Calu3 (cell line): ENCODE measurements at regions not wholly inside any gene's neighbourhood (a gene's known extent, or its start where the extent isn't known, plus 50 kb on each side); places are given as distances from the start of the nearest gene placed in this dataset.

Source experiments
- BruUV-seq: library from RNA; stranded (reverse); fragments of 400-500 nt; replicated peaks from 2 replicates; lab custom pipeline; 2021; lab: Mats Ljungman, UMichigan
- CTCF ChIA-PET: fragments of 300-600 bp; sonication (Branson Sonifier 250); formaldehyde crosslinking; loops from one replicate; lab custom pipeline; 2022; ENCODE audit warnings: antibody characterized with exemption; lab: Charles Lee
- DNase-seq: peaks from one replicate; pipeline ENCODE4 v3.0.0; 2022
- H3K27ac Mint-ChIP-seq: one replicate; pipeline ENCODE4 v1.8.0; 2022; ENCODE audit warnings: mixed read lengths; ENCODE audit not compliant: unreplicated experiment
- H3K27me3 Mint-ChIP-seq: one replicate; pipeline ENCODE4 v1.8.0; 2022; ENCODE audit warnings: mixed read lengths; ENCODE audit not compliant: unreplicated experiment
- H3K36me3 Mint-ChIP-seq: one replicate; pipeline ENCODE4 v1.8.0; 2022; ENCODE audit warnings: mild to moderate bottlenecking, moderate library complexity, mixed read lengths; ENCODE audit not compliant: insufficient read depth, unreplicated experiment
- H3K4me1 Mint-ChIP-seq: one replicate; pipeline ENCODE4 v1.8.0; 2022; ENCODE audit warnings: mild to moderate bottlenecking, low read depth, mixed read lengths; ENCODE audit not compliant: unreplicated experiment
- H3K4me3 Mint-ChIP-seq: one replicate; pipeline ENCODE4 v1.8.0; 2022; ENCODE audit warnings: mild to moderate bottlenecking, low read depth, moderate library complexity, mixed read lengths; ENCODE audit not compliant: unreplicated experiment
- H3K9me3 Mint-ChIP-seq: one replicate; pipeline ENCODE4 v1.8.0; 2022; ENCODE audit warnings: low read depth, mixed read lengths; ENCODE audit not compliant: unreplicated experiment
- intact Hi-C: fragments of 100-400 bp; cut with micrococcal nuclease; formaldehyde crosslinking; loops from one replicate; pipeline ENCODE4 v1.10.0; 2022; ENCODE audit not compliant: unreplicated experiment
- TF ChIP-seq, protein P1 (sequence below): fragments of 200-600 bp; IDR thresholded peaks from one replicate; pipeline ENCODE4 v1.8.0; 2022; ENCODE audit warnings: antibody characterized with exemption; ENCODE audit not compliant: unreplicated experiment

DNA sequence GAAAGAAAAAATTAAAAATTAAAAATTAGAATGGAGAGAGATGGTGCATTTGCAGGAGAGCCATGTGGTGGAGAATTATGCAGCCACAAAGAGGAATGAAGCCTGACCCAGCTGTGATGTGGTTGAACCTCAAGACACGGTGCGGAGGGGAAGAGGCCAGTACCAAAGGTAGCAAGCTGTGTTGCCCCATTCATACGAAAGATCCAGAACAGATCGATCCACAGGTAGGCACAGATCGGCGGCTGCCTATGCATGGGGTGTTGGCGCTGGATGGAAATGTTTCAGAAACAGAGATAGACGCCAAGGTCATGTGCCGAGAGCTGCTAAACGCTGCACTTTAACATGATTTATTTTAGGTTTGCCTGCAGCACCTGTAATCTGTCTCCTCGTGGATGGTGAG lies 992.3 kb downstream of the BRD1 start:
- Mint-ChIP-seq H3K36me3 (peaks cover 5% of the 10 kb centered on the region), H3K27me3 (no peaks in the 10 kb centered on the region), H3K4me3 (no peak overlapping the region), H3K9me3 (peaks cover 14% of the 10 kb centered on the region), H3K27ac (no peak overlapping the region), H3K4me1 (no peaks in the 10 kb centered on the region)
- intact Hi-C loops, result no loop called here
- no TSS peak for BruUV-seq
- CTCF ChIA-PET, result no interaction called here
- no peak for DNase-seq
- TF ChIP-seq, protein P1, sequence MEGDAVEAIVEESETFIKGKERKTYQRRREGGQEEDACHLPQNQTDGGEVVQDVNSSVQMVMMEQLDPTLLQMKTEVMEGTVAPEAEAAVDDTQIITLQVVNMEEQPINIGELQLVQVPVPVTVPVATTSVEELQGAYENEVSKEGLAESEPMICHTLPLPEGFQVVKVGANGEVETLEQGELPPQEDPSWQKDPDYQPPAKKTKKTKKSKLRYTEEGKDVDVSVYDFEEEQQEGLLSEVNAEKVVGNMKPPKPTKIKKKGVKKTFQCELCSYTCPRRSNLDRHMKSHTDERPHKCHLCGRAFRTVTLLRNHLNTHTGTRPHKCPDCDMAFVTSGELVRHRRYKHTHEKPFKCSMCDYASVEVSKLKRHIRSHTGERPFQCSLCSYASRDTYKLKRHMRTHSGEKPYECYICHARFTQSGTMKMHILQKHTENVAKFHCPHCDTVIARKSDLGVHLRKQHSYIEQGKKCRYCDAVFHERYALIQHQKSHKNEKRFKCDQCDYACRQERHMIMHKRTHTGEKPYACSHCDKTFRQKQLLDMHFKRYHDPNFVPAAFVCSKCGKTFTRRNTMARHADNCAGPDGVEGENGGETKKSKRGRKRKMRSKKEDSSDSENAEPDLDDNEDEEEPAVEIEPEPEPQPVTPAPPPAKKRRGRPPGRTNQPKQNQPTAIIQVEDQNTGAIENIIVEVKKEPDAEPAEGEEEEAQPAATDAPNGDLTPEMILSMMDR, result no peak

DNA sequence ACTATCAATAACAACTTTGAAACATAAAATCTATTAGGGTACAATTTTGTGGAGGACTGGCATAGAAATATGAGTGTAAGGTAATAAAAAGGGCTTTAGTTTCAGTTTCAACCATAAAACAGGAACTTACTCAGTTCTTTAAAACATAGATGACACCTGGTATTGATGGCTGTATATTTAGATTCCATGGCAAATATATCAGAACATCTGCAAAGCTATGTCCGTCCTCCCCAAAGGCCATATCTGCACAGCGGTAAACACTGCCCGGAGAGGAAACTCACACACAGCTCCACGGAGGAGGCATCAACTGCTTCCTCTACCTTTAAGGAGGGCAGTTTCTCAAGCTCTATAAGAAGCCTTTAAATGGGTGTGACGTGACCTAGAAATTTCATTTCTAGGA lies 993.3 kb downstream of the BRD1 start:
- intact Hi-C loops, result no loop called here
- H3K27me3 Mint-ChIP-seq, result no peaks in the 10 kb centered on the region
- H3K4me3 Mint-ChIP-seq, result no peak overlapping the region
- H3K9me3 Mint-ChIP-seq, result peaks cover 16% of the 10 kb centered on the region
- TF ChIP-seq, protein P1, result no peak
- BruUV-seq, result no TSS peak
- DNase-seq, result no peak
- CTCF ChIA-PET, result no interaction called here
- H3K27ac Mint-ChIP-seq, result no peak overlapping the region
- H3K4me1 Mint-ChIP-seq, result no peaks in the 10 kb centered on the region
- H3K36me3 Mint-ChIP-seq, result peaks cover 8% of the 10 kb centered on the region

DNA sequence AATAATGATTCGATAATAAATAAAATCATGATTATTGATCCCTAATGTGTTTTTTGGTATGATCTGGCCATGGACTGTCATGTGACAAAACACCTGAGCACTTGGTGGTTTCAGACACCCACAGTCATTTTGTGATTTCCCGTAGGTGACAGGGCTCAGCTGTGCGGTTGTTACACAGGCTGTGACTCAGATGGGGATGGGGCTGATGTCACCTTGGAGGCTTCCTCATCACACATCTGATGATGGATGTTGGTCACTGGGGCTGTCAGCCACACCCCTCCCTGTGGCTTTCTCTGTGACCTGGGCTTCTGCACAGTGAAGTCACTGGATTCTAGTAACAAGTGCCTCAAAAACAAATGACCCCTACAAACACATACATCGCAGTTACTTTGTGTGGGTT lies 995.1 kb downstream of the BRD1 start:
- CTCF ChIA-PET, result no interaction called here
- TF ChIP-seq, protein P1, result no peak
- Mint-ChIP-seq H3K27ac (no peak overlapping the region), H3K9me3 (peaks cover 11% of the 10 kb centered on the region), H3K4me1 (no peaks in the 10 kb centered on the region), H3K4me3 (no peak overlapping the region), H3K36me3 (peaks cover 8% of the 10 kb centered on the region), H3K27me3 (no peaks in the 10 kb centered on the region)
- BruUV-seq, result no TSS peak
- intact Hi-C loops, result no loop called here
- DNase-seq, result no peak

DNA sequence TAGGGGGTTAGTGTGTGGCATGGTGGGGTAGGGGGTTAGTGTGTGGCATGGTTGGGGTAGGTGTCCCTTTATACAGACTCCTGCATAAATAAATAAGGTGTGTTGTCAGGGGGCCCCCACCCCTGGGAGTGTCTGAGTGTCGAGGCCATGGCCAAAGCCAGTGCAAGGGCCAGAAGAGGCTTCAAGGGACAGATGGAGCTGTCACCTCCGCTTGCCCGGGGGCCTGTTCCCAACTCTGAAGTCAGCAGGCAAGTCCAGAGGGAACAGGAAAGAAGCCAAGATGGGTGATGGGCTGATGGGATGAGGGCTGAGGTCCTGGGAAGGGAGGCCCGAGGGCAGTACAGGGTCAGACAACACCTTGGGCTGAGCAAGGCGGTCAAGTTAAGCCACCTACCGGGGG lies 997.8 kb downstream of the BRD1 start:
- intact Hi-C loops, result no loop called here
- BruUV-seq, result no TSS peak
- Mint-ChIP-seq H3K27me3 (no peaks in the 10 kb centered on the region), H3K9me3 (peaks cover 12% of the 10 kb centered on the region), H3K36me3 (peaks cover 3% of the 10 kb centered on the region), H3K4me3 (no peak overlapping the region), H3K27ac (no peak overlapping the region), H3K4me1 (no peaks in the 10 kb centered on the region)
- no peak for DNase-seq
- CTCF ChIA-PET, result no interaction called here
- TF ChIP-seq, protein P1, result no peak
